KMS-11 (cell line): ENCODE measurements at regions not wholly inside any gene's neighbourhood (a gene's known extent, or its start where the extent isn't known, plus 50 kb on each side); places are given as distances from the start of the nearest gene placed in this dataset.

ENCODE experiments used
- H2AFZ ChIP-seq: fragments of 200-600 bp; sonication (generic); 2 replicates; pipeline ENCODE4 v1.6.1; 2016; ENCODE audit warnings: antibody characterized with exemption, mixed run types, low read depth
- H3K27ac ChIP-seq: fragments of 200-600 bp; sonication (generic); 2 replicates; pipeline ENCODE4 v1.6.1; 2016; ENCODE audit warnings: mild to moderate bottlenecking, mixed run types
- H3K27me3 ChIP-seq: fragments of 200-600 bp; sonication (generic); 2 replicates; pipeline ENCODE4 v1.6.1; 2017; ENCODE audit warnings: mild to moderate bottlenecking, low read depth, mixed run types, moderate library complexity; ENCODE audit not compliant: insufficient read depth
- H3K36me3 ChIP-seq: fragments of 200-600 bp; sonication (generic); 2 replicates; pipeline ENCODE4 v1.6.1; 2017; ENCODE audit warnings: mild to moderate bottlenecking, mixed run types; ENCODE audit not compliant: insufficient read depth
- H3K4me1 ChIP-seq: fragments of 200-600 bp; sonication (generic); 2 replicates; pipeline ENCODE4 v1.6.1; 2016; ENCODE audit warnings: mild to moderate bottlenecking, low read depth, mixed run types; ENCODE audit not compliant: poor library complexity, severe bottlenecking
- H3K4me2 ChIP-seq: fragments of 200-600 bp; sonication (generic); 2 replicates; pipeline ENCODE4 v1.7.0; 2016; ENCODE audit warnings: mild to moderate bottlenecking, mixed run types
- H3K4me3 ChIP-seq: fragments of 200-600 bp; sonication (generic); IDR thresholded peaks from 2 replicates; pipeline ENCODE4 v1.6.1; 2017; ENCODE audit warnings: low read depth, low read length, mixed read lengths; ENCODE audit not compliant: insufficient read depth
- H3K79me2 ChIP-seq: fragments of 200-600 bp; sonication (generic); 2 replicates; pipeline ENCODE4 v1.6.1; 2016; ENCODE audit warnings: low read depth, mixed run types; ENCODE audit not compliant: insufficient read depth
- H3K9ac ChIP-seq: fragments of 200-600 bp; sonication (generic); 2 replicates; pipeline ENCODE4 v1.6.1; 2016; ENCODE audit warnings: mild to moderate bottlenecking, mixed run types
- H4K20me1 ChIP-seq: fragments of 200-600 bp; sonication (generic); 2 replicates; pipeline ENCODE4 v1.6.1; 2016; ENCODE audit warnings: mild to moderate bottlenecking, mixed run types; ENCODE audit not compliant: insufficient read depth
- TF ChIP-seq, protein P1 (sequence below): fragments of 200-600 bp; sonication (generic); conservative IDR thresholded peaks from 2 replicates; pipeline ENCODE4 v1.6.1; 2017; ENCODE audit warnings: low read depth, mild to moderate bottlenecking, antibody characterized with exemption, low read length, moderate library complexity, mixed read lengths

DNA sequence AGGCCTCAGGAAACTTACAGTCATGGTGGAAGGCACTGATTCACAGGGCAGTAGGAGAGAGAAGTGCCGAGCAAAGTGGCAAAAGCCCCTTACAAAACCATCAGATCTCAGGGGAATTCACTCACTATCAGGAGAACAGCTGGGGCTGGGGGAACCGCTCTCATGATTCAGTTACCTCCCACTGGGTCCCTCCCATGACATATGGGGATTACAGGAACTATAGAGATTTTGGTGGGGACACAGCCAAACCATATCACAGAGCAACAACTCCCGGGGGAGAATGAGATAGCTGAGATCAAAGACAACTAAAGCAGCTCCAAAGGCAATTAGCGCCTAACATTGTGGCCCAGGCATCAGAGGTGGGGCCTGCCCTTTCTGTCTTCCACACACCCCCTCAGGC lies 85.4 kb upstream of the VOPP1 start:
- Histone ChIP-seq H3K36me3 (no peaks in the 10 kb centered on the region), H2AFZ (no peak overlapping the region; the same call in 1 of the 2 replicates), H3K27me3 (no peaks in the 10 kb centered on the region), H3K27ac (no peak overlapping the region), H3K79me2 (no peaks in the 10 kb centered on the region), H3K4me3 (no peak overlapping the region), H3K4me1 (no peaks in the 10 kb centered on the region), H4K20me1 (no peaks in the 10 kb centered on the region), H3K9ac (no peak overlapping the region), H3K4me2 (no peak overlapping the region)
- TF ChIP-seq, protein P1, sequence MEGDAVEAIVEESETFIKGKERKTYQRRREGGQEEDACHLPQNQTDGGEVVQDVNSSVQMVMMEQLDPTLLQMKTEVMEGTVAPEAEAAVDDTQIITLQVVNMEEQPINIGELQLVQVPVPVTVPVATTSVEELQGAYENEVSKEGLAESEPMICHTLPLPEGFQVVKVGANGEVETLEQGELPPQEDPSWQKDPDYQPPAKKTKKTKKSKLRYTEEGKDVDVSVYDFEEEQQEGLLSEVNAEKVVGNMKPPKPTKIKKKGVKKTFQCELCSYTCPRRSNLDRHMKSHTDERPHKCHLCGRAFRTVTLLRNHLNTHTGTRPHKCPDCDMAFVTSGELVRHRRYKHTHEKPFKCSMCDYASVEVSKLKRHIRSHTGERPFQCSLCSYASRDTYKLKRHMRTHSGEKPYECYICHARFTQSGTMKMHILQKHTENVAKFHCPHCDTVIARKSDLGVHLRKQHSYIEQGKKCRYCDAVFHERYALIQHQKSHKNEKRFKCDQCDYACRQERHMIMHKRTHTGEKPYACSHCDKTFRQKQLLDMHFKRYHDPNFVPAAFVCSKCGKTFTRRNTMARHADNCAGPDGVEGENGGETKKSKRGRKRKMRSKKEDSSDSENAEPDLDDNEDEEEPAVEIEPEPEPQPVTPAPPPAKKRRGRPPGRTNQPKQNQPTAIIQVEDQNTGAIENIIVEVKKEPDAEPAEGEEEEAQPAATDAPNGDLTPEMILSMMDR = no peak

- H3K27me3 ChIP-seq = no peaks in the 10 kb centered on the region
Observed at GRCh38 chr7:55651057-55651456, 78.8 kb upstream of the VOPP1 start.

GRCh38 chr7:55649238-55649637 lies 76.9 kb upstream of the VOPP1 start:
- Histone ChIP-seq H3K79me2 (no peaks in the 10 kb centered on the region), H3K27ac (no peak overlapping the region), H4K20me1 (no peaks in the 10 kb centered on the region)

More at GRCh38 chr7:55651057-55651456, 78.8 kb upstream of the VOPP1 start:
- no peak overlapping the region for H2AFZ ChIP-seq
- no peak overlapping the region for H3K9ac ChIP-seq
- H3K4me2 ChIP-seq = no peak overlapping the region
- H4K20me1 ChIP-seq = no peaks in the 10 kb centered on the region
- H3K36me3 ChIP-seq = no peaks in the 10 kb centered on the region
- no peaks in the 10 kb centered on the region for H3K4me1 ChIP-seq
- TF ChIP-seq, protein P1 = no peak
- no peaks in the 10 kb centered on the region for H3K79me2 ChIP-seq
- no peak overlapping the region for H3K4me3 ChIP-seq
- H3K27ac ChIP-seq = no peak overlapping the region

DNA sequence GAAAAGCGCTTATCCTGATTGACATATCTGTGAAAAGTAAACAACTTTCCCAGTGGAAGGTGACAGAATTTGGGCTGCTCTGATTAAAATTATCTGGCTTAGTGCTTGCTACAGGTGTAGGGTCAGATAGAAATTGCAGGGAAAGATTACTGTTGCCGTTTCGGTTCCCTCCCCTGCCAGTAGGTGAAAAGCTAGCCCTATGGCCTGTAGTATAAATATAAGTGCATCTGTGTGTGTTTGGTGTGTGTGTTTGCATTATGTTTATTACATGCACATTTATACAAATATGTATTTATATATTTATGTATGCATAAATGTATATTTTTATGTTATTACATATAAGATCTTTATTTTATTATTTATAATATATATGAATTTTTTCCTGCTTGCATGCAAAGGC lies 72.3 kb upstream of the VOPP1 start:
- H4K20me1 ChIP-seq = no peaks in the 10 kb centered on the region
- no peaks in the 10 kb centered on the region for H3K4me1 ChIP-seq
- H2AFZ ChIP-seq = no peak overlapping the region
- no peaks in the 10 kb centered on the region for H3K79me2 ChIP-seq
- no peak overlapping the region for H3K27ac ChIP-seq
- no peak overlapping the region for H3K4me3 ChIP-seq
- no peaks in the 10 kb centered on the region for H3K27me3 ChIP-seq
- H3K9ac ChIP-seq = no peak overlapping the region
- H3K36me3 ChIP-seq = no peaks in the 10 kb centered on the region
- TF ChIP-seq, protein P1 = no peak
- H3K4me2 ChIP-seq = no peak overlapping the region

More at GRCh38 chr7:55649238-55649637, 76.9 kb upstream of the VOPP1 start:
- no peaks in the 10 kb centered on the region for H3K4me1 ChIP-seq
- TF ChIP-seq, protein P1 = no peak
- H3K9ac ChIP-seq = no peak overlapping the region
- H3K27me3 ChIP-seq = no peaks in the 10 kb centered on the region
- H2AFZ ChIP-seq = no peak overlapping the region
- H3K36me3 ChIP-seq = no peaks in the 10 kb centered on the region
- H3K4me3 ChIP-seq = no peak overlapping the region
- H3K4me2 ChIP-seq = no peak overlapping the region
